GM21786 (cell line): ENCODE measurements at regions not wholly inside any gene's neighbourhood (a gene's known extent, or its start where the extent isn't known, plus 50 kb on each side); places are given as distances from the start of the nearest gene placed in this dataset.

Experiments
- ATAC-seq: cut with Tn5 transposase; IDR thresholded peaks from one replicate; pipeline ENCODE4 v1.9.1; 2021; ENCODE audit not compliant: unreplicated experiment

GRCh38 chr3:177471733-177472480 is 274.6 kb upstream of the TBL1XR1 start:
- no peak for ATAC-seq

GRCh38 chr3:177473184-177473583 is 275.9 kb upstream of the TBL1XR1 start:
- ATAC-seq = no peak

- no peak for ATAC-seq
Observed at GRCh38 chr3:177473903-177474302, 276.6 kb upstream of the TBL1XR1 start.

GRCh38 chr3:177474652-177475355 is 277.5 kb upstream of the TBL1XR1 start:
- no peak for ATAC-seq

GRCh38 chr3:177475356-177475665 is 278.0 kb upstream of the TBL1XR1 start:
- no peak for ATAC-seq

- ATAC-seq = no peak
Observed at GRCh38 chr3:177476495-177476894, 279.2 kb upstream of the TBL1XR1 start.

GRCh38 chr3:177476921-177477435 is 279.7 kb upstream of the TBL1XR1 start:
- ATAC-seq = no peak

GRCh38 chr3:177478170-177478867 is 281.0 kb upstream of the TBL1XR1 start:
- no peak for ATAC-seq

- no peak for ATAC-seq
Observed at GRCh38 chr3:177479630-177480029, 282.3 kb upstream of the TBL1XR1 start.

- ATAC-seq = no peak
Observed at GRCh38 chr3:177481329-177481728, 284.0 kb upstream of the TBL1XR1 start.

GRCh38 chr3:177482048-177482691 is 284.9 kb upstream of the TBL1XR1 start:
- ATAC-seq = no peak

- ATAC-seq = no peak
Observed at GRCh38 chr3:177483182-177483967, 286.1 kb upstream of the TBL1XR1 start.

- ATAC-seq = no peak
Observed at GRCh38 chr3:177484206-177484605, 286.9 kb upstream of the TBL1XR1 start.

- ATAC-seq = no peak
Observed at GRCh38 chr3:177484926-177485325, 287.6 kb upstream of the TBL1XR1 start.

- ATAC-seq = no peak
Observed at GRCh38 chr3:177487635-177488186, 290.4 kb upstream of the TBL1XR1 start.

- ATAC-seq = no peak
Observed at GRCh38 chr3:177488740-177489139, 291.5 kb upstream of the TBL1XR1 start.

GRCh38 chr3:177490626-177491025 is 293.3 kb upstream of the TBL1XR1 start:
- ATAC-seq = no peak

GRCh38 chr3:177491296-177492032 is 294.2 kb upstream of the TBL1XR1 start:
- no peak for ATAC-seq

- no peak for ATAC-seq
Observed at GRCh38 chr3:177493091-177493490, 295.8 kb upstream of the TBL1XR1 start.

- no peak for ATAC-seq
Observed at GRCh38 chr3:177494216-177494615, 296.9 kb upstream of the TBL1XR1 start.
